GM12878 (cell line): ENCODE measurements at regions not wholly inside any gene's neighbourhood (a gene's known extent, or its start where the extent isn't known, plus 50 kb on each side); places are given as distances from the start of the nearest gene placed in this dataset.

Experiments
- ATAC-seq: fragments of 200-7000 bp; cut with Tn5 transposase; 3 replicates; pipeline ENCODE4 v1.9.1; 2020; ENCODE audit warnings: mild to moderate bottlenecking, moderate library complexity
- BruUV-seq: library from RNA; stranded (reverse); fragments of 400-500 nt; replicated peaks from 2 replicates; lab custom pipeline; 2021; lab: Mats Ljungman, UMichigan
- CTCF ChIA-PET: fragments of 300-600 bp; sonication (Branson Sonifier 250); formaldehyde crosslinking; extraction: SDS; loops from one replicate; lab custom pipeline; 2021; ENCODE audit warnings: inconsistent platforms; lab: Yijun Ruan, JAX
- POLR2A ChIA-PET: fragments of 350-600 bp; formaldehyde crosslinking; extraction: SDS; loops from one replicate; lab custom pipeline; 2021; ENCODE audit warnings: inconsistent platforms; lab: Charles Lee
- RAD21 ChIA-PET: fragments of 300-600 bp; sonication (Branson Sonifier 250); formaldehyde crosslinking; loops from one replicate; lab custom pipeline; 2023; ENCODE audit warnings: antibody characterized with exemption; ENCODE audit not compliant: unreplicated experiment; lab: Charles Lee
- SMC1A ChIA-PET: fragments of 300-600 bp; sonication (Branson Sonifier 250); formaldehyde crosslinking; loops from one replicate; lab custom pipeline; 2023; ENCODE audit not compliant: unreplicated experiment, uncharacterized antibody; lab: Charles Lee
- DNase-seq: peaks from one replicate; pipeline ENCODE4 v3.0.0-alpha.2; 2011; ENCODE audit warnings: low read depth, low spot score
- FAIRE-seq: peaks from 3 replicates; lab custom pipeline; 2011; peaks lifted over from hg19 to GRCh38; lab: Jason Lieb, UNC
- H2AFZ ChIP-seq: 2 replicates; pipeline ENCODE4 v1.6.0; 2011; ENCODE audit warnings: low read depth, low read length, control low read depth; ENCODE audit not compliant: control insufficient read depth
- H3K27ac ChIP-seq: 2 replicates; pipeline ENCODE4 v1.5.1; 2011; ENCODE audit warnings: control low read depth; ENCODE audit not compliant: control insufficient read depth, insufficient read depth
- H3K27me3 ChIP-seq, 2 experiments: replicated peaks in 1 of 2; 2 replicates each; pipeline versions ENCODE4 v1.6.0 to v1.6.1; 2011; ENCODE audit warnings: low read length in 1 of 2; ENCODE audit not compliant: control insufficient read depth in 2 of 2, insufficient read depth in 2 of 2
- H3K36me3 ChIP-seq, 2 experiments: 2 replicates each; pipeline ENCODE4 v1.5.1; 2011; ENCODE audit warnings: low read length in 1 of 2; ENCODE audit not compliant: control insufficient read depth in 2 of 2, insufficient read depth in 2 of 2
- H3K4me1 ChIP-seq: 2 replicates; pipeline ENCODE4 v1.6.1; 2011; ENCODE audit warnings: mild to moderate bottlenecking, low read length, moderate library complexity, mixed read lengths; ENCODE audit not compliant: control insufficient read depth, insufficient read depth
- H3K4me2 ChIP-seq: 2 replicates; pipeline ENCODE4 v1.6.0; 2011; ENCODE audit warnings: control low read depth; ENCODE audit not compliant: control insufficient read depth, insufficient read depth
- H3K4me3 ChIP-seq: fragments of 200-600 bp; sonication (generic); 2 replicates; pipeline ENCODE4 v1.5.1; 2016
- H3K79me2 ChIP-seq: 2 replicates; pipeline ENCODE4 v1.6.0; 2011; ENCODE audit warnings: low read length; ENCODE audit not compliant: control insufficient read depth, insufficient read depth
- H3K9ac ChIP-seq: 2 replicates; pipeline ENCODE4 v1.8.0; 2011; ENCODE audit warnings: low read length, control low read depth, mixed read lengths; ENCODE audit not compliant: control insufficient read depth, insufficient read depth
- H3K9me3 ChIP-seq: replicated peaks from 3 replicates; pipeline ENCODE4 v1.5.1; 2011; ENCODE audit warnings: mild to moderate bottlenecking, low read length; ENCODE audit not compliant: control insufficient read depth, insufficient read depth
- H4K20me1 ChIP-seq: 2 replicates; pipeline ENCODE4 v1.6.0; 2011; ENCODE audit not compliant: control insufficient read depth, insufficient read depth
- PAX5 ChIP-seq: IDR thresholded peaks from 2 replicates; pipeline ENCODE4 v1.6.1; 2011; ENCODE audit warnings: low read depth, low read length, borderline replicate concordance
- TAF1 ChIP-seq: IDR thresholded peaks from 2 replicates; pipeline ENCODE4 v1.6.1; 2011; ENCODE audit warnings: mild to moderate bottlenecking, low read depth, low read length, borderline replicate concordance
- WGBS: methylation state at CpG from one replicate; pipeline ENCODE4 v1.1.6; 2016; ENCODE audit warnings: low lambda C conversion rate; ENCODE audit not compliant: insufficient replicate concordance, insufficient coverage; ENCODE audit errors: missing lambda C conversion rate; 5-methylcytosine and 5-hydroxymethylcytosine counted together
- in situ Hi-C: fragments of 300-500 bp; cut with MboI; formaldehyde crosslinking; loops from 9 replicates; pipeline ENCODE4 v1.14.3; 2018; ENCODE audit warnings: mixed read lengths
- intact Hi-C: fragments of 100-400 bp; cut with micrococcal nuclease; formaldehyde crosslinking; loops from one replicate; pipeline ENCODE4 v1.14.2; 2022; ENCODE audit not compliant: unreplicated experiment
- TF ChIP-seq, protein P1 (sequence below): IDR thresholded peaks from 2 replicates; pipeline ENCODE4 v1.6.1; 2011; ENCODE audit warnings: borderline replicate concordance, low read depth, mild to moderate bottlenecking, moderate library complexity, low read length; ENCODE audit not compliant: insufficient read depth, poor library complexity, severe bottlenecking
- TF ChIP-seq, protein P2 (sequence below): IDR thresholded peaks from 2 replicates; pipeline ENCODE4 v1.6.1; 2011; ENCODE audit warnings: low read depth, low read length, improper control_type of control experiment, borderline replicate concordance
- TF ChIP-seq, protein P3 (sequence below): IDR thresholded peaks from 2 replicates; pipeline ENCODE4 v1.6.1; 2011; ENCODE audit warnings: mild to moderate bottlenecking, low read depth, low read length, moderate library complexity; ENCODE audit not compliant: insufficient replicate concordance
- TF ChIP-seq, protein P4 (sequence below): fragments of 450-650 bp; IDR thresholded peaks from 2 replicates; pipeline ENCODE4 v1.6.1; 2017; ENCODE audit warnings: low read depth, mild to moderate bottlenecking, moderate library complexity
- TF ChIP-seq, protein P5 (sequence below): fragments of 450-650 bp; IDR thresholded peaks from 2 replicates; pipeline ENCODE4 v1.6.1; 2017; ENCODE audit warnings: borderline replicate concordance

DNA sequence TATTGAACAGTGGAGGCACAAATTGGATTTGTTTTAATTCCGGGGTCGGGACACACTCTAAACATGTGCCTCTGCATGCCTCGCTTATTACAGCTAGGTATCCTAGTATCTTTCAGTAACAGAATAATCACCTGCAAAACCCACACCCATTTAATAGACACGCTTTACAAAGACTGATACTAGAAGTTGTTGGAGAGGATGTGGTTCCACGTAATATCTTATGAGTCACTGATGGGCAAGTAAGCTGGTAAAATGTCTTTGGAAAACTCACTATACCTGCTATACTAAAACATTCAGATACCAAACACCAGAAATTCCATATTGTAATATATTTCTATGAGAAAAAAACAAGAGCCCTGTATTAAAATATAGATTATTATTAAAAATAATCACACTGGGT is 84.0 kb downstream of the GGTLC2 start:
- TF ChIP-seq, protein P1, sequence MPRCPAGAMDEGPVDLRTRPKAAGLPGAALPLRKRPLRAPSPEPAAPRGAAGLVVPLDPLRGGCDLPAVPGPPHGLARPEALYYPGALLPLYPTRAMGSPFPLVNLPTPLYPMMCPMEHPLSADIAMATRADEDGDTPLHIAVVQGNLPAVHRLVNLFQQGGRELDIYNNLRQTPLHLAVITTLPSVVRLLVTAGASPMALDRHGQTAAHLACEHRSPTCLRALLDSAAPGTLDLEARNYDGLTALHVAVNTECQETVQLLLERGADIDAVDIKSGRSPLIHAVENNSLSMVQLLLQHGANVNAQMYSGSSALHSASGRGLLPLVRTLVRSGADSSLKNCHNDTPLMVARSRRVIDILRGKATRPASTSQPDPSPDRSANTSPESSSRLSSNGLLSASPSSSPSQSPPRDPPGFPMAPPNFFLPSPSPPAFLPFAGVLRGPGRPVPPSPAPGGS = no peak
- TF ChIP-seq, protein P2, sequence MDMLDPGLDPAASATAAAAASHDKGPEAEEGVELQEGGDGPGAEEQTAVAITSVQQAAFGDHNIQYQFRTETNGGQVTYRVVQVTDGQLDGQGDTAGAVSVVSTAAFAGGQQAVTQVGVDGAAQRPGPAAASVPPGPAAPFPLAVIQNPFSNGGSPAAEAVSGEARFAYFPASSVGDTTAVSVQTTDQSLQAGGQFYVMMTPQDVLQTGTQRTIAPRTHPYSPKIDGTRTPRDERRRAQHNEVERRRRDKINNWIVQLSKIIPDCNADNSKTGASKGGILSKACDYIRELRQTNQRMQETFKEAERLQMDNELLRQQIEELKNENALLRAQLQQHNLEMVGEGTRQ = no peak
- no peak for TF ChIP-seq PAX5
- TF ChIP-seq, protein P3, sequence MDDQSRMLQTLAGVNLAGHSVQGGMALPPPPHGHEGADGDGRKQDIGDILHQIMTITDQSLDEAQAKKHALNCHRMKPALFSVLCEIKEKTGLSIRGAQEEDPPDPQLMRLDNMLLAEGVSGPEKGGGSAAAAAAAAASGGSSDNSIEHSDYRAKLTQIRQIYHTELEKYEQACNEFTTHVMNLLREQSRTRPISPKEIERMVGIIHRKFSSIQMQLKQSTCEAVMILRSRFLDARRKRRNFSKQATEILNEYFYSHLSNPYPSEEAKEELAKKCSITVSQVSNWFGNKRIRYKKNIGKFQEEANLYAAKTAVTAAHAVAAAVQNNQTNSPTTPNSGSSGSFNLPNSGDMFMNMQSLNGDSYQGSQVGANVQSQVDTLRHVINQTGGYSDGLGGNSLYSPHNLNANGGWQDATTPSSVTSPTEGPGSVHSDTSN = no peak
- TF ChIP-seq TAF1 = no peak
- TF ChIP-seq, protein P4, sequence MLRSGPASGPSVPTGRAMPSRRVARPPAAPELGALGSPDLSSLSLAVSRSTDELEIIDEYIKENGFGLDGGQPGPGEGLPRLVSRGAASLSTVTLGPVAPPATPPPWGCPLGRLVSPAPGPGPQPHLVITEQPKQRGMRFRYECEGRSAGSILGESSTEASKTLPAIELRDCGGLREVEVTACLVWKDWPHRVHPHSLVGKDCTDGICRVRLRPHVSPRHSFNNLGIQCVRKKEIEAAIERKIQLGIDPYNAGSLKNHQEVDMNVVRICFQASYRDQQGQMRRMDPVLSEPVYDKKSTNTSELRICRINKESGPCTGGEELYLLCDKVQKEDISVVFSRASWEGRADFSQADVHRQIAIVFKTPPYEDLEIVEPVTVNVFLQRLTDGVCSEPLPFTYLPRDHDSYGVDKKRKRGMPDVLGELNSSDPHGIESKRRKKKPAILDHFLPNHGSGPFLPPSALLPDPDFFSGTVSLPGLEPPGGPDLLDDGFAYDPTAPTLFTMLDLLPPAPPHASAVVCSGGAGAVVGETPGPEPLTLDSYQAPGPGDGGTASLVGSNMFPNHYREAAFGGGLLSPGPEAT = no peak
- TF ChIP-seq, protein P5, sequence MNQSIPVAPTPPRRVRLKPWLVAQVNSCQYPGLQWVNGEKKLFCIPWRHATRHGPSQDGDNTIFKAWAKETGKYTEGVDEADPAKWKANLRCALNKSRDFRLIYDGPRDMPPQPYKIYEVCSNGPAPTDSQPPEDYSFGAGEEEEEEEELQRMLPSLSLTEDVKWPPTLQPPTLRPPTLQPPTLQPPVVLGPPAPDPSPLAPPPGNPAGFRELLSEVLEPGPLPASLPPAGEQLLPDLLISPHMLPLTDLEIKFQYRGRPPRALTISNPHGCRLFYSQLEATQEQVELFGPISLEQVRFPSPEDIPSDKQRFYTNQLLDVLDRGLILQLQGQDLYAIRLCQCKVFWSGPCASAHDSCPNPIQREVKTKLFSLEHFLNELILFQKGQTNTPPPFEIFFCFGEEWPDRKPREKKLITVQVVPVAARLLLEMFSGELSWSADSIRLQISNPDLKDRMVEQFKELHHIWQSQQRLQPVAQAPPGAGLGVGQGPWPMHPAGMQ = no peak
- ATAC-seq (no peak), DNase-seq (no peak), FAIRE-seq (no peak)
- Histone ChIP-seq H3K4me3 (no peak overlapping the region), H3K36me3 (no peaks in the 10 kb centered on the region), H3K4me1 (no peaks in the 10 kb centered on the region), H3K27me3 (no peaks in the 10 kb centered on the region), H4K20me1 (no peaks in the 10 kb centered on the region), H2AFZ (no peak overlapping the region), H3K79me2 (no peaks in the 10 kb centered on the region), H3K9ac (no peak overlapping the region), H3K27ac (no peak overlapping the region), H3K4me2 (no peak overlapping the region), H3K9me3 (no peaks in the 10 kb centered on the region)
- ChIA-PET SMC1A (no interaction called here), CTCF (interaction anchor here (1.3 to 4.5 kb wide), 2 partner anchors 13 to 18 kb away, joined by 3 to 18 read pairs; no protein-coding TSS in a partner anchor), RAD21 (no interaction called here), POLR2A (no interaction called here)
- 47% methylated on average over 5 of the region's 5 CpGs for WGBS
- BruUV-seq = no TSS peak
- intact Hi-C loops = no loop called here
- in situ Hi-C loops = no loop called here
